Neural progenitor cell (in vitro differentiated cells): ENCODE measurements at regions not wholly inside any gene's neighbourhood (a gene's known extent, or its start where the extent isn't known, plus 50 kb on each side); places are given as distances from the start of the nearest gene placed in this dataset.
"Not testable (repeated sequence)": the region's sequence is repeated elsewhere in the genome, so short reads cannot be mapped to it uniquely, and the experiment has no call there.

Experiments used
- DNase-seq: peaks from one replicate; pipeline ENCODE4 v3.0.0-alpha.2; 2016; ENCODE audit warnings: low spot score
- H2AFZ ChIP-seq: fragments of 200-600 bp; sonication (generic); replicated peaks from 2 replicates; pipeline ENCODE4 v1.6.1; 2016; ENCODE audit warnings: antibody characterized with exemption
- H3F3A ChIP-seq: fragments of 200-600 bp; sonication (generic); 2 replicates; pipeline ENCODE4 v1.6.1; 2016; ENCODE audit warnings: antibody characterized with exemption, low read depth
- H3K27ac ChIP-seq: fragments of 200-600 bp; sonication (generic); 2 replicates; pipeline ENCODE4 v1.5.1; 2016; ENCODE audit warnings: mild to moderate bottlenecking
- H3K27me3 ChIP-seq: fragments of 200-600 bp; sonication (generic); 2 replicates; pipeline ENCODE4 v1.6.1; 2016; ENCODE audit warnings: mild to moderate bottlenecking, moderate library complexity
- H3K36me3 ChIP-seq: fragments of 200-600 bp; sonication (generic); 2 replicates; pipeline ENCODE4 v1.5.1; 2016
- H3K4me1 ChIP-seq: fragments of 200-600 bp; sonication (generic); 2 replicates; pipeline ENCODE4 v1.6.1; 2016; ENCODE audit warnings: mixed run types
- H3K4me2 ChIP-seq: fragments of 200-600 bp; sonication (generic); 2 replicates; pipeline ENCODE4 v1.6.1; 2016
- H3K4me3 ChIP-seq: fragments of 200-600 bp; sonication (generic); 2 replicates; pipeline ENCODE4 v1.5.1; 2016
- H3K79me2 ChIP-seq: fragments of 200-600 bp; sonication (generic); 2 replicates; pipeline ENCODE4 v1.6.1; 2016; ENCODE audit warnings: low read depth
- H3K9ac ChIP-seq: fragments of 200-600 bp; sonication (generic); 2 replicates; pipeline ENCODE4 v1.6.1; 2016
- H3K9me3 ChIP-seq: fragments of 200-600 bp; sonication (generic); 2 replicates; pipeline ENCODE4 v1.5.1; 2016; ENCODE audit warnings: low read depth
- H4K20me1 ChIP-seq: fragments of 200-600 bp; sonication (generic); 2 replicates; pipeline ENCODE4 v1.6.1; 2016; ENCODE audit warnings: low read depth
- H3K27ac Mint-ChIP-seq: 3 replicates; pipeline ENCODE4 v1.8.0; 2021; ENCODE audit warnings: mixed read lengths
- H3K27me3 Mint-ChIP-seq: 2 replicates; pipeline ENCODE4 v1.8.0; 2022; ENCODE audit warnings: low read depth, mild to moderate bottlenecking, inconsistent platforms, moderate library complexity, mixed read lengths; ENCODE audit not compliant: insufficient read depth
- H3K36me3 Mint-ChIP-seq: 3 replicates; pipeline ENCODE4 v1.8.0; 2021; ENCODE audit warnings: mixed read lengths
- H3K4me1 Mint-ChIP-seq: 3 replicates; pipeline ENCODE4 v1.8.0; 2021; ENCODE audit warnings: mixed read lengths
- H3K4me3 Mint-ChIP-seq: 3 replicates; pipeline ENCODE4 v1.8.0; 2021; ENCODE audit warnings: mild to moderate bottlenecking, moderate library complexity, mixed read lengths
- H3K9me3 Mint-ChIP-seq: 3 replicates; pipeline ENCODE4 v1.8.0; 2020; ENCODE audit warnings: mixed read lengths
- EZH2 ChIP-seq: fragments of 200-600 bp; sonication (generic); IDR thresholded peaks from 2 replicates; pipeline ENCODE4 v1.6.1; 2017; ENCODE audit warnings: antibody characterized with exemption, mild to moderate bottlenecking, moderate library complexity
- EZH2phosphoT487 ChIP-seq: fragments of 200-600 bp; sonication (generic); IDR thresholded peaks from 2 replicates; pipeline ENCODE4 v1.6.1; 2017; ENCODE audit warnings: antibody characterized with exemption
- TF ChIP-seq, protein P1 (sequence below): fragments of 200-600 bp; sonication (generic); IDR thresholded peaks from 2 replicates; pipeline ENCODE4 v1.5.1; 2017; ENCODE audit warnings: antibody characterized with exemption, mild to moderate bottlenecking

GRCh38 chr3:194054016-194054415, 81.9 kb upstream of the HES1 start:
- no peaks in the 10 kb centered on the region for H3K36me3 ChIP-seq
- TF ChIP-seq, protein P1, sequence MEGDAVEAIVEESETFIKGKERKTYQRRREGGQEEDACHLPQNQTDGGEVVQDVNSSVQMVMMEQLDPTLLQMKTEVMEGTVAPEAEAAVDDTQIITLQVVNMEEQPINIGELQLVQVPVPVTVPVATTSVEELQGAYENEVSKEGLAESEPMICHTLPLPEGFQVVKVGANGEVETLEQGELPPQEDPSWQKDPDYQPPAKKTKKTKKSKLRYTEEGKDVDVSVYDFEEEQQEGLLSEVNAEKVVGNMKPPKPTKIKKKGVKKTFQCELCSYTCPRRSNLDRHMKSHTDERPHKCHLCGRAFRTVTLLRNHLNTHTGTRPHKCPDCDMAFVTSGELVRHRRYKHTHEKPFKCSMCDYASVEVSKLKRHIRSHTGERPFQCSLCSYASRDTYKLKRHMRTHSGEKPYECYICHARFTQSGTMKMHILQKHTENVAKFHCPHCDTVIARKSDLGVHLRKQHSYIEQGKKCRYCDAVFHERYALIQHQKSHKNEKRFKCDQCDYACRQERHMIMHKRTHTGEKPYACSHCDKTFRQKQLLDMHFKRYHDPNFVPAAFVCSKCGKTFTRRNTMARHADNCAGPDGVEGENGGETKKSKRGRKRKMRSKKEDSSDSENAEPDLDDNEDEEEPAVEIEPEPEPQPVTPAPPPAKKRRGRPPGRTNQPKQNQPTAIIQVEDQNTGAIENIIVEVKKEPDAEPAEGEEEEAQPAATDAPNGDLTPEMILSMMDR: no peak
- no peak for TF ChIP-seq EZH2phosphoT487
- no peak for TF ChIP-seq EZH2
- peaks cover 37% of the 10 kb centered on the region for H3F3A ChIP-seq
- H3K27me3 ChIP-seq: no peaks in the 10 kb centered on the region
- Mint-ChIP-seq H3K9me3 (peaks cover 28% of the 10 kb centered on the region), H3K4me1 (peaks cover 27% of the 10 kb centered on the region), H3K36me3 (peaks cover 6% of the 10 kb centered on the region), H3K4me3 (no peak overlapping the region), H3K27ac (peak overlapping the region; percentile 79), H3K27me3 (peaks cover 9% of the 10 kb centered on the region)
- H3K27ac ChIP-seq: no peak overlapping the region
- no peaks in the 10 kb centered on the region for H3K79me2 ChIP-seq
- peak overlapping the region; percentile 29 for H3K4me2 ChIP-seq
- DNase-seq: no peak
- H3K9me3 ChIP-seq: peaks cover 10% of the 10 kb centered on the region
- H2AFZ ChIP-seq: no peak overlapping the region
- no peak overlapping the region for H3K4me3 ChIP-seq
- no peaks in the 10 kb centered on the region for H4K20me1 ChIP-seq
- no peak overlapping the region for H3K9ac ChIP-seq
- H3K4me1 ChIP-seq: peaks cover 34% of the 10 kb centered on the region

DNA sequence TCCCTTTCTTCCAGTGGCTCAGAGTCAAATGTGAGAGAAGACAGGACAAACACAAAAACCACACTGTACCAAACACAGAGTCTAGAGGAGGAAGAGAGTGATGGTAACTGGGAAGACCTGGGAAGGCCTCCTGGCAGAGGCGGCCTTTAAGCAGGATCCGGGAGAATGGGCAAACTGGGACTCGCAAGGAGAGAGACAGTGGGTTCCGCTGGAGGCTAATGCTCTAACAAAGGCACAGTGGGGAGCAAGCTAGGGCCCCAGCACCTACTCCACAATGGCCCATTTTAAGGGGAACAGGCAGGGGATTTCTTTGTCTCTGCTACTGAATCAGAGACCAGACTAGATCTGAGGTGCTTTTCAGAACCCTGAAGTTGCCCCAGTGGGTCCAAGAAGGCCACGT, 81.4 kb upstream of the HES1 start:
- DNase-seq: peak; percentile 53
- H3K27ac ChIP-seq: no peak overlapping the region
- H3K36me3 Mint-ChIP-seq: peaks cover 6% of the 10 kb centered on the region
- peaks cover 10% of the 10 kb centered on the region for H3K9me3 ChIP-seq
- H3K36me3 ChIP-seq: no peaks in the 10 kb centered on the region
- H3K4me3 ChIP-seq: no peak overlapping the region
- no peak overlapping the region for H3K4me3 Mint-ChIP-seq
- H3K4me2 ChIP-seq: peak overlapping the region; percentile 29
- peaks cover 27% of the 10 kb centered on the region for H3K4me1 Mint-ChIP-seq
- H3K27me3 Mint-ChIP-seq: peaks cover 9% of the 10 kb centered on the region
- no peak overlapping the region for H3K9ac ChIP-seq
- H4K20me1 ChIP-seq: no peaks in the 10 kb centered on the region
- TF ChIP-seq EZH2 (no peak), EZH2phosphoT487 (no peak)
- TF ChIP-seq, protein P1: no peak
- H3K9me3 Mint-ChIP-seq: peaks cover 28% of the 10 kb centered on the region
- H3F3A ChIP-seq: peaks cover 42% of the 10 kb centered on the region
- peaks cover 36% of the 10 kb centered on the region for H3K4me1 ChIP-seq
- no peaks in the 10 kb centered on the region for H3K79me2 ChIP-seq
- no peak overlapping the region for H3K27ac Mint-ChIP-seq
- no peaks in the 10 kb centered on the region for H3K27me3 ChIP-seq
- H2AFZ ChIP-seq: no peak overlapping the region

DNA sequence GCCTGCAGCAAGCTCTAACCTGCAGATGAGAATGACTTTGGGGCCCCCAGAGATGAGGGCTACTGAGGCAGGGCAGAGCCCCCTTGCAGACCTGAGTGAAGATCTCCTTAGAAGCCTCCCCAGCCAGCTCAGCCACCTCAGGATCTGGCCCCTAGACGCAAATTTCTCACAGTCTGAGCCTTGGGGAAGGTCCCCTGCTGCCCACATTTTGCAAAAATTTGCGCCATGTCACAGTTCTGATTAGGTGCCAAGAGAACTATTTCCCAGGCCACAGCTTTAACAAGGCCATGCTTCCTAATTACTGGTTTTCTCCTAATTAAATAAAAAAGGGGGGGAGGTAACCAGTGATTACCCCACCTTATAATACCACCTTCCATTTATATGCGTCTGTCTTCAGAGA, 81.0 kb upstream of the HES1 start:
- H3K27ac ChIP-seq: no peak overlapping the region
- H4K20me1 ChIP-seq: no peaks in the 10 kb centered on the region
- no peak overlapping the region for H3K4me3 Mint-ChIP-seq
- H3F3A ChIP-seq: peaks cover 44% of the 10 kb centered on the region
- H3K4me1 Mint-ChIP-seq: peaks cover 27% of the 10 kb centered on the region
- H3K27me3 Mint-ChIP-seq: peaks cover 9% of the 10 kb centered on the region
- peaks cover 10% of the 10 kb centered on the region for H3K9me3 ChIP-seq
- H3K4me2 ChIP-seq: peak overlapping the region; percentile 29
- H2AFZ ChIP-seq: no peak overlapping the region
- H3K9ac ChIP-seq: no peak overlapping the region
- peaks cover 6% of the 10 kb centered on the region for H3K36me3 Mint-ChIP-seq
- H3K4me1 ChIP-seq: peaks cover 36% of the 10 kb centered on the region
- H3K36me3 ChIP-seq: no peaks in the 10 kb centered on the region
- no peaks in the 10 kb centered on the region for H3K27me3 ChIP-seq
- H3K9me3 Mint-ChIP-seq: peaks cover 28% of the 10 kb centered on the region
- no peak for DNase-seq
- no peak overlapping the region for H3K27ac Mint-ChIP-seq
- H3K4me3 ChIP-seq: no peak overlapping the region
- TF ChIP-seq EZH2phosphoT487: no peak
- no peak for TF ChIP-seq EZH2
- no peaks in the 10 kb centered on the region for H3K79me2 ChIP-seq

GRCh38 chr3:194056323-194056722, 79.6 kb upstream of the HES1 start:
- not testable (repeated sequence) for H3K36me3 ChIP-seq, H3K9ac ChIP-seq, DNase-seq, H4K20me1 ChIP-seq, H3K27me3 Mint-ChIP-seq, H3K27me3 ChIP-seq, H3K27ac ChIP-seq, H3K9me3 ChIP-seq, H3K36me3 Mint-ChIP-seq, H3K4me3 ChIP-seq, H3K79me2 ChIP-seq, H3K4me2 ChIP-seq, H2AFZ ChIP-seq
- H3K4me3 Mint-ChIP-seq: peak overlapping the region; percentile 12
- Histone ChIP-seq H3K4me1 (peaks cover 36% of the 10 kb centered on the region), H3F3A (peaks cover 44% of the 10 kb centered on the region)
- H3K4me1 Mint-ChIP-seq: peaks cover 27% of the 10 kb centered on the region
- H3K27ac Mint-ChIP-seq: peak overlapping the region; percentile 19
- H3K9me3 Mint-ChIP-seq: peaks cover 14% of the 10 kb centered on the region
